ENCODE measurements at regions not wholly inside any gene's neighbourhood (a gene's known extent, or its start where the extent isn't known, plus 50 kb on each side); places are given as distances from the start of the nearest gene placed in this dataset.

GRCh38 chr1:22344851-22345560 lies 106.6 kb upstream of the ZBTB40 start:
- no peak for DNase-seq (ENCODE audit: low read depth in 2 of 2)
- H3K4me3 ChIP-seq (replicated peaks in 1 of 2; ENCODE audit: low read depth in 2 of 2, low read length in 2 of 2): no peak overlapping the region
- no peak for TF ChIP-seq CTCF (IDR thresholded peaks at IDR 0.05; ENCODE audit: low read depth, low read length)

GRCh38 chr1:22347854-22348760 lies 103.5 kb upstream of the ZBTB40 start:
- TF ChIP-seq CTCF (IDR thresholded peaks at IDR 0.05; ENCODE audit: low read depth, low read length): no peak
- DNase-seq (ENCODE audit: low read depth in 2 of 2): no peak
- no peak overlapping the region for H3K4me3 ChIP-seq (replicated peaks in 1 of 2; ENCODE audit: low read depth in 2 of 2, low read length in 2 of 2)

- no peak for TF ChIP-seq CTCF (IDR thresholded peaks at IDR 0.05; ENCODE audit: low read depth, low read length)
- no peak overlapping the region for H3K4me3 ChIP-seq (replicated peaks in 1 of 2; ENCODE audit: low read depth in 2 of 2, low read length in 2 of 2)
- no peak for DNase-seq (ENCODE audit: low read depth in 2 of 2)
Measured at GRCh38 chr1:22349362-22350043, 102.1 kb upstream of the ZBTB40 start.

GRCh38 chr1:22350171-22350923 lies 101.3 kb upstream of the ZBTB40 start:
- DNase-seq (ENCODE audit: low read depth in 2 of 2): no peak
- no peak for TF ChIP-seq CTCF (IDR thresholded peaks at IDR 0.05; ENCODE audit: low read depth, low read length)

GRCh38 chr1:22350924-22351767 lies 100.5 kb upstream of the ZBTB40 start:
- DNase-seq (ENCODE audit: low read depth in 2 of 2): no peak
- no peak overlapping the region for H3K4me3 ChIP-seq (replicated peaks in 1 of 2; ENCODE audit: low read depth in 2 of 2, low read length in 2 of 2)
- no peak for TF ChIP-seq CTCF (IDR thresholded peaks at IDR 0.05; ENCODE audit: low read depth, low read length)

More at GRCh38 chr1:22350171-22350923, 101.3 kb upstream of the ZBTB40 start:
- no peak overlapping the region for H3K4me3 ChIP-seq (replicated peaks in 1 of 2; ENCODE audit: low read depth in 2 of 2, low read length in 2 of 2)

All from cardiac fibroblast (primary cell).